T-helper 2 cell treated with Interferon-gamma antibody and Interleukin-4, amounts not matched to agents 100 ng/mL and 5 ng/mL, for 36 hours (primary cell): ENCODE measurements at regions not wholly inside any gene's neighbourhood (a gene's known extent, or its start where the extent isn't known, plus 50 kb on each side); places are given as distances from the start of the nearest gene placed in this dataset.
"Not testable (repeated sequence)": the region's sequence is repeated elsewhere in the genome, so short reads cannot be mapped to it uniquely, and the experiment has no call there.

Experiments used
- intact Hi-C: fragments of 100-400 bp; cut with micrococcal nuclease; formaldehyde crosslinking; loops from one replicate; pipeline ENCODE4 v1.15.1; 2023

- intact Hi-C loops: no loop called here
Measured at GRCh38 chr12:89870413-89871184, 162.0 kb upstream of the ATP2B1 start.

GRCh38 chr12:89867611-89868010, 159.0 kb upstream of the ATP2B1 start:
- intact Hi-C loops: not testable (repeated sequence)

GRCh38 chr12:89864411-89864810, 155.8 kb upstream of the ATP2B1 start:
- intact Hi-C loops: loop anchor here (1.0 to 5.0 kb wide), 2 partner anchors 16 to 337 kb away; partner anchors contain the start of gene POC1B

GRCh38 chr12:89863968-89864367, 155.3 kb upstream of the ATP2B1 start:
- intact Hi-C loops: loop anchor here (1.0 to 5.0 kb wide), 7 partner anchors 16 to 512 kb away; partner anchors contain the start of genes ATP2B1, DUSP6 and POC1B

GRCh38 chr12:89863493-89863938, 154.9 kb upstream of the ATP2B1 start:
- intact Hi-C loops: loop anchor here (1.0 to 5.0 kb wide), 6 partner anchors 87 to 511 kb away; partner anchors contain the start of genes ATP2B1, DUSP6 and POC1B

GRCh38 chr12:89862511-89863445, 154.1 kb upstream of the ATP2B1 start:
- intact Hi-C loops: loop anchor here (1.0 to 5.0 kb wide), 6 partner anchors 88 to 510 kb away; partner anchors contain the start of genes ATP2B1, DUSP6 and POC1B

GRCh38 chr12:89861086-89861485, 152.4 kb upstream of the ATP2B1 start:
- intact Hi-C loops: loop anchor here (5.0 kb wide), 1 partner anchor 334 kb away; the partner anchor contains the start of gene POC1B

GRCh38 chr12:89859508-89860220, 151.0 kb upstream of the ATP2B1 start:
- intact Hi-C loops: loop anchor here (5.0 kb wide), 1 partner anchor 332 kb away; the partner anchor contains the start of gene POC1B

- intact Hi-C loops: no loop called here
Measured at GRCh38 chr12:89858718-89859117, 150.1 kb upstream of the ATP2B1 start.

- intact Hi-C loops: no loop called here
Measured at GRCh38 chr12:89857652-89858274, 149.1 kb upstream of the ATP2B1 start.

- intact Hi-C loops: no loop called here
Measured at GRCh38 chr12:89856431-89856830, 147.8 kb upstream of the ATP2B1 start.

- intact Hi-C loops: no loop called here
Measured at GRCh38 chr12:89848732-89849131, 140.1 kb upstream of the ATP2B1 start.

- intact Hi-C loops: no loop called here
Measured at GRCh38 chr12:89846473-89847055, 137.9 kb upstream of the ATP2B1 start.

- intact Hi-C loops: no loop called here
Measured at GRCh38 chr12:89845767-89846166, 137.1 kb upstream of the ATP2B1 start.

GRCh38 chr12:89845366-89845765, 136.7 kb upstream of the ATP2B1 start:
- intact Hi-C loops: no loop called here

- intact Hi-C loops: no loop called here
Measured at GRCh38 chr12:89844539-89844938, 135.9 kb upstream of the ATP2B1 start.

- intact Hi-C loops: no loop called here
Measured at GRCh38 chr12:89840162-89840922, 131.7 kb upstream of the ATP2B1 start.

GRCh38 chr12:89839444-89839843, 130.8 kb upstream of the ATP2B1 start:
- intact Hi-C loops: no loop called here

GRCh38 chr12:89838833-89839232, 130.2 kb upstream of the ATP2B1 start:
- intact Hi-C loops: no loop called here
